Muscle layer of duodenum (tissue), 2 donors: ENCODE measurements at regions not wholly inside any gene's neighbourhood (a gene's known extent, or its start where the extent isn't known, plus 50 kb on each side); places are given as distances from the start of the nearest gene placed in this dataset.

ENCODE experiments used
- H3K27ac ChIP-seq: one replicate; pipeline ENCODE4 v1.7.0; 2013; ENCODE audit warnings: mild to moderate bottlenecking, low read length
- H3K27me3 ChIP-seq: one replicate; pipeline ENCODE4 v1.7.0; 2013; ENCODE audit warnings: low read depth, mild to moderate bottlenecking, control low read depth, low read length
- H3K36me3 ChIP-seq, 2 donors: one replicate each; pipeline ENCODE4 v1.7.0; 2013; ENCODE audit warnings: low read length in 2 of 2, control low read depth in 1 of 2, mild to moderate bottlenecking in 1 of 2; ENCODE audit not compliant: insufficient read depth in 2 of 2, control insufficient read depth in 1 of 2
- H3K4me1 ChIP-seq, 2 donors: one replicate each; pipeline ENCODE4 v1.7.0; 2013; ENCODE audit warnings: low read length in 2 of 2, mild to moderate bottlenecking in 2 of 2, control low read depth in 1 of 2, moderate library complexity in 1 of 2; ENCODE audit not compliant: insufficient read depth in 2 of 2, control insufficient read depth in 1 of 2
- H3K4me3 ChIP-seq, 2 donors: one replicate each; pipeline ENCODE4 v1.7.0; 2013; ENCODE audit warnings: low read length in 2 of 2, low read depth in 1 of 2, mild to moderate bottlenecking in 1 of 2
- H3K9me3 ChIP-seq, 2 donors: one replicate each; pipeline ENCODE4 v1.7.0; 2013; ENCODE audit warnings: low read length in 2 of 2, control low read depth in 1 of 2, mild to moderate bottlenecking in 1 of 2; ENCODE audit not compliant: control insufficient read depth in 1 of 2
- donor health status: healthy.

- H3K36me3 ChIP-seq = no peaks in the 10 kb centered on the region
- no peaks in the 10 kb centered on the region for H3K27me3 ChIP-seq
- H3K27ac ChIP-seq = no peak overlapping the region
- peaks cover 0 to 7% of the 10 kb centered on the region in 2 donors for H3K9me3 ChIP-seq
- no peak overlapping the region for H3K4me3 ChIP-seq
- no peaks in the 10 kb centered on the region for H3K4me1 ChIP-seq
Observed at GRCh38 chr2:129656081-129656598, 323.3 kb upstream of the RAB6C start.

GRCh38 chr2:129658430-129658829, 321.0 kb upstream of the RAB6C start:
- Histone ChIP-seq H3K36me3 (no peaks in the 10 kb centered on the region), H3K9me3 (peaks cover 0 to 7% of the 10 kb centered on the region in 2 donors), H3K4me1 (no peaks in the 10 kb centered on the region), H3K27ac (no peak overlapping the region), H3K4me3 (no peak overlapping the region), H3K27me3 (no peaks in the 10 kb centered on the region)

- no peaks in the 10 kb centered on the region for H3K36me3 ChIP-seq
- H3K9me3 ChIP-seq = peaks cover 0 to 7% of the 10 kb centered on the region in 2 donors
- H3K4me3 ChIP-seq = no peak overlapping the region
- no peak overlapping the region for H3K27ac ChIP-seq
- no peaks in the 10 kb centered on the region for H3K4me1 ChIP-seq
- H3K27me3 ChIP-seq = no peaks in the 10 kb centered on the region
Observed at GRCh38 chr2:129661935-129662334, 317.5 kb upstream of the RAB6C start.

- Histone ChIP-seq H3K27me3 (no peaks in the 10 kb centered on the region), H3K9me3 (no peaks in the 10 kb centered on the region), H3K4me1 (no peaks in the 10 kb centered on the region), H3K27ac (no peak overlapping the region), H3K36me3 (no peaks in the 10 kb centered on the region), H3K4me3 (no peak overlapping the region)
Observed at GRCh38 chr2:129667577-129667976, 311.9 kb upstream of the RAB6C start.

GRCh38 chr2:129672521-129672920, 306.9 kb upstream of the RAB6C start:
- H3K27ac ChIP-seq = no peak overlapping the region
- H3K27me3 ChIP-seq = no peaks in the 10 kb centered on the region
- H3K9me3 ChIP-seq = no peaks in the 10 kb centered on the region
- H3K4me3 ChIP-seq = no peak overlapping the region
- no peaks in the 10 kb centered on the region for H3K4me1 ChIP-seq
- no peaks in the 10 kb centered on the region for H3K36me3 ChIP-seq

GRCh38 chr2:129673234-129673633, 306.2 kb upstream of the RAB6C start:
- no peaks in the 10 kb centered on the region for H3K4me1 ChIP-seq
- H3K9me3 ChIP-seq = no peaks in the 10 kb centered on the region
- H3K27ac ChIP-seq = no peak overlapping the region
- H3K27me3 ChIP-seq = no peaks in the 10 kb centered on the region
- H3K4me3 ChIP-seq = no peak overlapping the region
- H3K36me3 ChIP-seq = no peaks in the 10 kb centered on the region

- no peak overlapping the region for H3K4me3 ChIP-seq
- no peaks in the 10 kb centered on the region for H3K36me3 ChIP-seq
- H3K4me1 ChIP-seq = no peaks in the 10 kb centered on the region
- no peaks in the 10 kb centered on the region for H3K9me3 ChIP-seq
- no peaks in the 10 kb centered on the region for H3K27me3 ChIP-seq
- no peak overlapping the region for H3K27ac ChIP-seq
Observed at GRCh38 chr2:129673847-129674711, 305.4 kb upstream of the RAB6C start.

- H3K27ac ChIP-seq = no peak overlapping the region
Observed at GRCh38 chr2:129678751-129679150, 300.7 kb upstream of the RAB6C start.

GRCh38 chr2:129681788-129682187, 297.7 kb upstream of the RAB6C start:
- Histone ChIP-seq H3K27ac (no peak overlapping the region), H3K4me3 (no peak overlapping the region), H3K4me1 (no peaks in the 10 kb centered on the region), H3K36me3 (no peaks in the 10 kb centered on the region), H3K9me3 (no peaks in the 10 kb centered on the region), H3K27me3 (no peaks in the 10 kb centered on the region)

More at GRCh38 chr2:129678751-129679150, 300.7 kb upstream of the RAB6C start:
- Histone ChIP-seq H3K4me3 (no peak overlapping the region), H3K27me3 (no peaks in the 10 kb centered on the region), H3K4me1 (no peaks in the 10 kb centered on the region), H3K36me3 (no peaks in the 10 kb centered on the region), H3K9me3 (no peaks in the 10 kb centered on the region)

GRCh38 chr2:129689653-129690448, 289.6 kb upstream of the RAB6C start:
- no peak overlapping the region for H3K4me3 ChIP-seq
- H3K9me3 ChIP-seq = peaks cover 2 to 3% of the 10 kb centered on the region in 2 donors
- H3K27ac ChIP-seq = no peak overlapping the region
- no peaks in the 10 kb centered on the region for H3K36me3 ChIP-seq
- no peaks in the 10 kb centered on the region for H3K4me1 ChIP-seq
- no peaks in the 10 kb centered on the region for H3K27me3 ChIP-seq

- Histone ChIP-seq H3K4me3 (no peak overlapping the region), H3K27ac (no peak overlapping the region), H3K9me3 (peaks cover 0 to 5% of the 10 kb centered on the region in 2 donors), H3K27me3 (no peaks in the 10 kb centered on the region), H3K36me3 (no peaks in the 10 kb centered on the region), H3K4me1 (no peaks in the 10 kb centered on the region)
Observed at GRCh38 chr2:129695496-129695895, 284.0 kb upstream of the RAB6C start.
